ENCODE measurements at regions not wholly inside any gene's neighbourhood (a gene's known extent, or its start where the extent isn't known, plus 50 kb on each side); places are given as distances from the start of the nearest gene placed in this dataset.

GRCh38 chr7:92991190-92991589 is 126.6 kb downstream of the SAMD9 start:
- Histone ChIP-seq H3K4me1 (peaks cover 0 to 3% (median 0%) of the 10 kb centered on the region in 3 donors), H3K36me3 (no peaks in the 10 kb centered on the region), H3K9me3 (no peaks in the 10 kb centered on the region), H3K27me3 (no peaks in the 10 kb centered on the region), H3K27ac (no peak overlapping the region), H3K4me3 (no peak overlapping the region)
- WGBS, 2 donors (ENCODE audit: low coverage in 1 of 2) = 93 to 100% methylated on average over 1 of the region's 1 CpG
- no peak for TF ChIP-seq POLR2AphosphoS5 (IDR thresholded peaks at IDR 0.05)
- no peak for TF ChIP-seq EP300 (IDR thresholded peaks at IDR 0.05)
- TF ChIP-seq POLR2A (IDR thresholded peaks at IDR 0.05) = no peak
- TF ChIP-seq CTCF (IDR thresholded peaks at IDR 0.05) = no peak
- no peak for ATAC-seq

GRCh38 chr7:92988941-92989545 is 128.7 kb downstream of the SAMD9 start:
- TF ChIP-seq EP300 (IDR thresholded peaks at IDR 0.05) (no peak), CTCF (IDR thresholded peaks at IDR 0.05) (no peak), POLR2A (IDR thresholded peaks at IDR 0.05) (no peak), POLR2AphosphoS5 (IDR thresholded peaks at IDR 0.05) (no peak)
- ATAC-seq = no peak
- 83 to 86% methylated on average over 3 of the region's 3 CpGs for WGBS, 2 donors (ENCODE audit: low coverage in 1 of 2)

GRCh38 chr7:92988051-92988450 is 129.7 kb downstream of the SAMD9 start:
- H3K27me3 ChIP-seq = no peaks in the 10 kb centered on the region
- no peak overlapping the region for H3K4me3 ChIP-seq
- H3K36me3 ChIP-seq = no peaks in the 10 kb centered on the region
- H3K4me1 ChIP-seq = peaks cover 0 to 3% (median 0%) of the 10 kb centered on the region in 3 donors
- no peaks in the 10 kb centered on the region for H3K9me3 ChIP-seq
- no peak for ATAC-seq
- no peak overlapping the region for H3K27ac ChIP-seq
- TF ChIP-seq CTCF (IDR thresholded peaks at IDR 0.05) = peak in 2 of 4 experiments; percentile 22 to 40
- TF ChIP-seq POLR2AphosphoS5 (IDR thresholded peaks at IDR 0.05) = no peak

More at GRCh38 chr7:92988941-92989545, 128.7 kb downstream of the SAMD9 start:
- H3K4me3 ChIP-seq = no peak overlapping the region
- no peak overlapping the region for H3K27ac ChIP-seq
- H3K27me3 ChIP-seq = no peaks in the 10 kb centered on the region
- H3K4me1 ChIP-seq = peaks cover 0 to 3% (median 0%) of the 10 kb centered on the region in 3 donors
- H3K36me3 ChIP-seq = no peaks in the 10 kb centered on the region
- H3K9me3 ChIP-seq = no peaks in the 10 kb centered on the region

GRCh38 chr7:92987538-92987937 is 130.2 kb downstream of the SAMD9 start:
- 69 to 76% methylated on average over 2 to 3 of the region's 3 CpGs for WGBS, 2 donors (ENCODE audit: low coverage in 1 of 2)
- TF ChIP-seq EP300 (IDR thresholded peaks at IDR 0.05) (no peak), POLR2A (IDR thresholded peaks at IDR 0.05) (no peak), POLR2AphosphoS5 (IDR thresholded peaks at IDR 0.05) (no peak), CTCF (IDR thresholded peaks at IDR 0.05) (no peak)
- Histone ChIP-seq H3K27ac (no peak overlapping the region), H3K27me3 (no peaks in the 10 kb centered on the region), H3K4me3 (no peak overlapping the region), H3K9me3 (no peaks in the 10 kb centered on the region), H3K36me3 (no peaks in the 10 kb centered on the region), H3K4me1 (peaks cover 0 to 3% (median 0%) of the 10 kb centered on the region in 3 donors)
- no peak for ATAC-seq

- no peak overlapping the region for H3K4me3 ChIP-seq
- no peak overlapping the region for H3K27ac ChIP-seq
- TF ChIP-seq POLR2AphosphoS5 (IDR thresholded peaks at IDR 0.05) (no peak), EP300 (IDR thresholded peaks at IDR 0.05) (no peak), POLR2A (IDR thresholded peaks at IDR 0.05) (no peak), CTCF (IDR thresholded peaks at IDR 0.05) (no peak)
- H3K27me3 ChIP-seq = no peaks in the 10 kb centered on the region
- ATAC-seq = no peak
- H3K9me3 ChIP-seq = no peaks in the 10 kb centered on the region
- H3K4me1 ChIP-seq = peaks cover 0 to 3% (median 0%) of the 10 kb centered on the region in 3 donors
- no peaks in the 10 kb centered on the region for H3K36me3 ChIP-seq
Observed at GRCh38 chr7:92987095-92987494, 130.7 kb downstream of the SAMD9 start.
